DOHH2 (cell line): ENCODE measurements at regions not wholly inside any gene's neighbourhood (a gene's known extent, or its start where the extent isn't known, plus 50 kb on each side); places are given as distances from the start of the nearest gene placed in this dataset.

Experiments used
- CTCF ChIP-seq: fragments of 200-600 bp; sonication (generic); IDR thresholded peaks from one replicate; pipeline ENCODE4 v1.5.1; 2014; ENCODE audit warnings: antibody characterized with exemption, mild to moderate bottlenecking, low read depth, low read length; ENCODE audit not compliant: poor library complexity, severe bottlenecking
- EZH2phosphoT487 ChIP-seq: fragments of 200-600 bp; sonication (generic); IDR thresholded peaks from 2 replicates; pipeline ENCODE4 v1.6.1; 2017; ENCODE audit warnings: borderline replicate concordance, mild to moderate bottlenecking, antibody characterized with exemption, low read length, moderate library complexity, mixed read lengths

- TF ChIP-seq CTCF (no peak), EZH2phosphoT487 (no peak)
These were observed 1822.9 kb upstream of the FLRT2 start for GRCh38 chr14:83707056-83707455.
